ENCODE measurements at regions not wholly inside any gene's neighbourhood (a gene's known extent, or its start where the extent isn't known, plus 50 kb on each side); places are given as distances from the start of the nearest gene placed in this dataset.

GRCh38 chr15:62533687-62534086, 368.6 kb upstream of the C2CD4B start:
- DNase-seq (ENCODE audit: low spot score) = no peak
- TF ChIP-seq, protein P1, sequence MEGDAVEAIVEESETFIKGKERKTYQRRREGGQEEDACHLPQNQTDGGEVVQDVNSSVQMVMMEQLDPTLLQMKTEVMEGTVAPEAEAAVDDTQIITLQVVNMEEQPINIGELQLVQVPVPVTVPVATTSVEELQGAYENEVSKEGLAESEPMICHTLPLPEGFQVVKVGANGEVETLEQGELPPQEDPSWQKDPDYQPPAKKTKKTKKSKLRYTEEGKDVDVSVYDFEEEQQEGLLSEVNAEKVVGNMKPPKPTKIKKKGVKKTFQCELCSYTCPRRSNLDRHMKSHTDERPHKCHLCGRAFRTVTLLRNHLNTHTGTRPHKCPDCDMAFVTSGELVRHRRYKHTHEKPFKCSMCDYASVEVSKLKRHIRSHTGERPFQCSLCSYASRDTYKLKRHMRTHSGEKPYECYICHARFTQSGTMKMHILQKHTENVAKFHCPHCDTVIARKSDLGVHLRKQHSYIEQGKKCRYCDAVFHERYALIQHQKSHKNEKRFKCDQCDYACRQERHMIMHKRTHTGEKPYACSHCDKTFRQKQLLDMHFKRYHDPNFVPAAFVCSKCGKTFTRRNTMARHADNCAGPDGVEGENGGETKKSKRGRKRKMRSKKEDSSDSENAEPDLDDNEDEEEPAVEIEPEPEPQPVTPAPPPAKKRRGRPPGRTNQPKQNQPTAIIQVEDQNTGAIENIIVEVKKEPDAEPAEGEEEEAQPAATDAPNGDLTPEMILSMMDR (IDR thresholded peaks at IDR 0.05; ENCODE audit: extremely low read depth, missing control alignments) = no peak

- no peak for DNase-seq (ENCODE audit: low spot score)
- TF ChIP-seq, protein P1 (IDR thresholded peaks at IDR 0.05; ENCODE audit: extremely low read depth, missing control alignments) = no peak
These were observed 369.9 kb upstream of the C2CD4B start for GRCh38 chr15:62534996-62535395.

DNA sequence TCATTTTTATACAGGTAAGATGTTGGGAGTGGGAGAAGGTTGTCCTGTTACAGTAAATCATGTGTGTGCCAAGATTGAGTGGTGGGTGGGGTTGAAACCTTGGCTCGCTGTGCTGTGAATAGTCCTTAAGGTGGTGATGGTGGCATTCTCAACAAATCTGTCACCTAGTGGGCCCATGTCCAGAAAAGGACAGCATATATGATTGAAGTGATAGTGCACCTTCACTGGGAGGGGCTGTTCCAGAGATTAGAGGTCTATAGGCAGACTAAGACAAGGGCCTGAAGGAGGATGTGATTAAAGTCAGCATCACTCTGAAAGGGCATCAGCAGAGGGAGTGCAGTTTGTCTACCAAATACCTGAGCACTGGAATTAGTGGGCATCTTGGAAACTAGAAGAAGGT, 374.2 kb upstream of the C2CD4B start:
- no peak for DNase-seq (ENCODE audit: low spot score)
- TF ChIP-seq, protein P1 (IDR thresholded peaks at IDR 0.05; ENCODE audit: extremely low read depth, missing control alignments) = no peak

DNA sequence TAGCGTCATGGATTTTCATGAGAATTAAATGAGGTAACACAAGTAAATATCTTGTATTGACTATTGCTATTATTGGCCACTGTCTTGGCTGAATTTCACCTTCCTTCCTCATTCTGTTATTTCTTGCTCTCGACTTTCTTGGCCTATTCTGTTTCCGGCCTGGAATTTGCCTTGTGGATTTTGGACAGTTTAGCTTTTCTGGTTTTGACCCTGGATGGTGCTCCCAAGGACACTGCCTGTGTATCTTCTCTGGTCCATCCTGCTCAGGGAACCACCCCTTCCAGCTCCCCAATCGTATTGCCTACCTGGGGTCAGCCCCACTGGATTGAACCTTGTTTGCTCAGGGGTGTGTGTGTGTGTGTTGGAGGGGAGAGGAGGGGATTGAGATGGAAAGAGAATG, 376.2 kb upstream of the C2CD4B start:
- no peak for DNase-seq (ENCODE audit: low spot score)
- TF ChIP-seq, protein P1 (IDR thresholded peaks at IDR 0.05; ENCODE audit: extremely low read depth, missing control alignments) = no peak

GRCh38 chr15:62541846-62542245, 376.8 kb upstream of the C2CD4B start:
- no peak for DNase-seq (ENCODE audit: low spot score)
- TF ChIP-seq, protein P1 (IDR thresholded peaks at IDR 0.05; ENCODE audit: extremely low read depth, missing control alignments) = no peak

DNA sequence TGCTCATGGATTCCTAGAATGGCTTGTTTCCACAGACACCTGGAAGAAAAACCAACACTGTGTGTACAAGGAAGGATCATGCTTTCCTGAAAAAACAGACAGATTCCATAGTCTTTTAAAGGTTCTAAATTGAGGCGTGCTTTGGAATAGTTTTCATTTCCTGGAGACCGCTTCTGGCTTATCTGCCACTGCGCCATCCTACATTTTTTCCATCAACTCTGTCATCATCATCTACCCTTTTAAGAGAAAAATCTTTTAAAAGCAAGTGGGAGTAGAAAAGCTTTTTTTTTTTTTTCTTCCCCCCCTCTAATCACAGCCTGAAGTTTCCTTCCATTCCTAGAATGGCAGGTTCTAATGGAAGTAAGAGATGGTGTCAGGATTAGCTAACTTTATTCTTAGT, 379.4 kb upstream of the C2CD4B start:
- TF ChIP-seq, protein P1 (IDR thresholded peaks at IDR 0.05; ENCODE audit: extremely low read depth, missing control alignments) = no peak
- no peak for DNase-seq (ENCODE audit: low spot score)

- no peak for DNase-seq (ENCODE audit: low spot score)
These were observed 380.6 kb upstream of the C2CD4B start for GRCh38 chr15:62545467-62546227.

More at GRCh38 chr15:62545467-62546227, 380.6 kb upstream of the C2CD4B start:
- TF ChIP-seq, protein P1 (IDR thresholded peaks at IDR 0.05; ENCODE audit: extremely low read depth, missing control alignments) = no peak
